GM18498 (cell line): ENCODE measurements at regions not wholly inside any gene's neighbourhood (a gene's known extent, or its start where the extent isn't known, plus 50 kb on each side); places are given as distances from the start of the nearest gene placed in this dataset.
A peak's percentile ranks its signal among the peaks of the same experiment; 100 is the strongest.

ENCODE experiments used
- ATAC-seq: cut with Tn5 transposase; IDR thresholded peaks from one replicate; pipeline ENCODE4 v1.9.1; 2021; ENCODE audit warnings: mild to moderate bottlenecking, moderate library complexity; ENCODE audit not compliant: unreplicated experiment

- no peak for ATAC-seq
These were observed 155.1 kb upstream of the CAMK1G start for GRCh38 chr1:209428241-209428921.

GRCh38 chr1:209429611-209430010 lies 153.9 kb upstream of the CAMK1G start:
- no peak for ATAC-seq

GRCh38 chr1:209430107-209430506 lies 153.4 kb upstream of the CAMK1G start:
- no peak for ATAC-seq

GRCh38 chr1:209430821-209431259 lies 152.7 kb upstream of the CAMK1G start:
- no peak for ATAC-seq

- ATAC-seq = no peak
These were observed 152.1 kb upstream of the CAMK1G start for GRCh38 chr1:209431402-209431801.

- no peak for ATAC-seq
These were observed 151.6 kb upstream of the CAMK1G start for GRCh38 chr1:209431813-209432442.

GRCh38 chr1:209432443-209432825 lies 151.1 kb upstream of the CAMK1G start:
- no peak for ATAC-seq

GRCh38 chr1:209433649-209434031 lies 149.9 kb upstream of the CAMK1G start:
- ATAC-seq = no peak

- no peak for ATAC-seq
These were observed 149.4 kb upstream of the CAMK1G start for GRCh38 chr1:209434066-209434465.

GRCh38 chr1:209434631-209435217 lies 148.8 kb upstream of the CAMK1G start:
- no peak for ATAC-seq

GRCh38 chr1:209435654-209436566 lies 147.6 kb upstream of the CAMK1G start:
- ATAC-seq = peak; percentile 93

- no peak for ATAC-seq
These were observed 143.7 kb upstream of the CAMK1G start for GRCh38 chr1:209439828-209440227.

GRCh38 chr1:209443361-209443931 lies 140.1 kb upstream of the CAMK1G start:
- no peak for ATAC-seq

GRCh38 chr1:209443975-209444651 lies 139.4 kb upstream of the CAMK1G start:
- no peak for ATAC-seq

- ATAC-seq = no peak
These were observed 138.6 kb upstream of the CAMK1G start for GRCh38 chr1:209444961-209445360.

- ATAC-seq = no peak
These were observed 137.9 kb upstream of the CAMK1G start for GRCh38 chr1:209445576-209445975.

GRCh38 chr1:209446356-209446755 lies 137.2 kb upstream of the CAMK1G start:
- ATAC-seq = no peak

- ATAC-seq = no peak
These were observed 129.0 kb upstream of the CAMK1G start for GRCh38 chr1:209454340-209454994.

GRCh38 chr1:209455145-209455544 lies 128.4 kb upstream of the CAMK1G start:
- no peak for ATAC-seq
